Middle frontal gyrus (tissue), 1 donor: ENCODE measurements at regions not wholly inside any gene's neighbourhood (a gene's known extent, or its start where the extent isn't known, plus 50 kb on each side); places are given as distances from the start of the nearest gene placed in this dataset.
"Not testable (repeated sequence)": the region's sequence is repeated elsewhere in the genome, so short reads cannot be mapped to it uniquely, and the experiment has no call there.

ENCODE experiments used
- DNase-seq: peaks from one replicate; pipeline ENCODE4 v3.0.0-alpha.2; 2015; ENCODE audit warnings: low spot score; ENCODE audit errors: extremely low spot score

DNA sequence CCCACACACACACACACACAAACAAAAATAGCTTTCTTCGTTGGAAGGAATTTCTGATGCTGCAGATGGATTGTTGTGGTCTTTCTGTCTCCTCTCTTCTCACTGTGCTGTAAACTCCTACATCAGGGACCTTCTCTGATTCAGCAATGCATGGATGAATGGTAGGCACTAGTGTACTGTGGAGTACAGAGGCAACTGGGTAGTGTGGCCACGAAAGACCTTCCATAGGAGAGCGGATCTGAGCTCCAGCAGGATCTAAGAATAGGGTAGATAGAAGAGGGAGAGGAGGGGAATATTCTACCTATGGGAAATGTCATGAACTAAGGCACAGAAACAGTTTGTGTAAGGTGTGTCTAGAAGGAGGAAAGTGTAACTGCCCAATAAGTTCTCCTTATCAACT lies 266.8 kb downstream of the MYCN start:
- no peak for DNase-seq

DNA sequence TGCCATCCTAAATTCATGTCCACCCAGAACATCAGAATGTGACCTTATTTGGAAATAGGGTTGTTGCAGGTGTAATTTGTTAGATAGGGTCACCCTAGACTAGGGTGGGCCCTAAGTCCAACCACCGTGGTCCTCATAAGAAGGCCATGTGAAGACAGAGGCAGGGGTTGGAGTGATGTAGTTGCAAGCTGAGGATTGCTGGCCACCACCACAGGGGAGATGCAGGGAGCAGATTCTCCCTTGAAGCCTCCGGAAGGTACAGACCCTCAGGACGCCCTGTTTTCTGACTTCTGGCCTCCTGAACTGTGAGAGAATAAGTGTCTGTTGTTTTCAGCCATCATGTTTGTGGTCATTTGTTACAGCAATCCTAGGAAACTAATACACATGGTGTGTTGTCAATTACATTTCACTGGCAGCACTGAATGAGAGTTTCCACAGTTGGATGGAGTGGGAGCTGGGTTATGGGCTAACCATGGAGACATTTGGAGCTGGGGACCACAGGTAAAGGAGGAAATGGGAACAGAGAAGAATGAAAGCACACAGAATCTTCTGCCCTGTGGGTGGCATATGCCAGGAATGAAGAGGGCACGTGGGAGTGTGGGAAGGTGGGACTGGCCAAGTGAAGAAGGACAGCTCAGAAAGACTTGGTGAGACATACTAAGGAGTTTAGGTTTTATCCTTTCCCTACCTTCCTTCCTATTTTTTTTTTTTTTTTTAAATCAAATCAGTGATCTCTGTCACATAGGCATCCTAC lies 266.0 kb downstream of the MYCN start:
- DNase-seq, result no peak

DNA sequence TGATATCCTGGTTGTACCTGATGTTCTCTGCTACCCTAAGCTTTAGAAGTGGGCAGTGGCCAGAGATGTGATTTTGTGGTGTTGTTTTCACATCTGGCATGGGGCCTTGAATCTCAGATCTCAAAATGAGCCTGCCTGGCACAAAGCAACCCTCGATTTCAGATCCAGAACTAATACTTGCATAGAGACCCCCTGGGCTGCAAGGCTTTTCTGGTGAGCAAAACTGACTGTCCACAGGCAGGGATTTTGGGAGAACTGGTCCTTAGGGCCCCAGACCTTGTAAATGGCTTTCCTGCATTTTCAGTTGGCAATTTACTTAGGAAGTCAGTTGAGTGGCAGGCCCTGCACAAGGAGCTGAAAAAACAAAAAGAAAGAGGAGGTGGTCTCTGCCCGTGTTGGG lies 265.3 kb downstream of the MYCN start:
- DNase-seq, result no peak

DNA sequence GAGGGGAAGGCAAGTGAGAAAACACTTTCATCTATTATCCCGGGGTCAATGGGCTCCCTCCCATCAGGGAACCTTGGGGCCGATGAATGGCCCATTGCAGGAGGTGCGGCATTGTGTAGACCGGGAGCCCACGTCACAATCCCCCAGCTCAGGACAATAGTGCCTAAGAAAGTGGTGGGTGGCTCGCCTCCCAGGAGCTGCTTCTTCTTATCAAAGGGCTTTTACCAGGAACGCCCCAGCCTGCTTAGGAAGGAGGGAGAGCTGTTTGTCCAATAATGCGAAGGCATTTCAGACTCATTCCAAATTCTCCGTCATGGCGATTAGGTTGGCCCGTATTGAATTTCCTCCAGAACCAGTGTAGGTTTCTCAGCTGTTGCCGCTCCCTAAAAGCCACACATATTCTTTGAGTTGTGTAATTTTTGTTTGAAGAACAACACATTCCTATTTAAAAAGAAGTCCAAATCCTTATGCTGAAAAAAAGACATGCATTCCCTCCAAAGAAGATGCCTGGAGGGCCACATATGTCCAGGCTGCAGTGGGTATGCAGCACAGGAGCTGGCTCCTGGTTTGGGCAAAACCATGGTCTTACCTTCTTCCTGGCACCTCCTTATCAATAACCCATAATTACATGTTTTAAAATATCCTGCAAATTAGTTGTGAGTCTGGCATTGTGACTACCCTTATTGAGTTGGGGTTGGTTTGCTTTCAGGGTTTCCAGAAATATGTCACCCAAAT lies 264.7 kb downstream of the MYCN start:
- no peak for DNase-seq

DNA sequence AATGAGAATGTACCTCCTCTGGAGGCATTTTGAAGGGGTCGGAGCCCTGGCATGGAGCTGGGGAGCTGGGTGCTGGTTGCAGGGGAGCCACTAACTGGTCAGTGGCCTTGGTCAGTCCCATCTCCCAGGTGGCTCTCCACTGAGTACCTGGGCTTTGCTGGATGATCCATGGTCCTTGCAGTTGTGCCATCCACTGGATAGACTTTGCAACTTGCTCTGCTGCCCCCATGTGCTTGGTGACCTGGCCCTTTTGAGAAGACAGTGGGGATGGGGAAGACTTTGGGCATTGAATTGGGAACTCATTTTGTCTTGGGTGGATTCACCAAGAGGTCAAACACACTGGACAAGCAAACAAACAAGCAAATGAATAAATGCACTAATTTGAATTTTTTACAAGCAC lies 263.9 kb downstream of the MYCN start:
- no peak for DNase-seq

DNA sequence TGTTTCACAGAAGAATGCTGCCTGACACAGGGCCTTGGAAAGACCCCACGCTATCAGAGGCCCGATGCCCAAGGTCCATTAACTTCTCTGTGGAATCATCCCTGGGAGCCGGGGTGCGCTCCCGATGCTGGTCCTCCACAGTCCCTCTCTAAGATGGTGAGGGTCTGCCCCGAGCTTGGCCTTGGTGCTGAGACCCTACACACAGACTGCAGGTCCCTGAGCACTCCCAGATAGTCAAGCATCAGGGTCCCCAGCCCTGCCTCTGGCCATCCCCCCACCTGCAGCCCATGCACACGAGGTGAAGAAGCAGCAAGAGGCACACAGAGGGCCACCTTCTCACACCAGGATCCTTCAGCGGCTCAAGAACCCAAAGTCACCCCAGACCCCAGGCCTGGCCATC lies 263.3 kb downstream of the MYCN start:
- DNase-seq, result no peak

DNA sequence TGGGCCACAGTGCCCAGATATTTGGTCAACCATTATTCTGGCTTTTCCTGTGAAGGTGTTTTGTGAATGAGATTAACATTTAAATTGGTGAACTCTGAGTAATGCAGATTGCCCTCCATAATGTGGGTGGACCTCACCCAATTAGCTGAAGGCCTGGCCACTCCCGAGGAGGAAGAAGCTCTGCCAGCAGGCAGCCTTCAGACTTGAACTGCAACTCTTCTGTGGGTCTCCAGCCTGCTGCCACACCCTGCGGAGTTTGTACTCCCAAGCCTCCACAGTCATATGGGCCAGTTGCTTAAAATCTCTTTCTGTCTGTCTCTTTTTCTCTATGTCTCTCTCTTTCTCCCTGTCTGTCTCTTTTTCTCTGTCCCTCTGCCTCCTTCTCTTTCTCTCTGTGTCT lies 262.7 kb downstream of the MYCN start:
- DNase-seq, result no peak

DNA sequence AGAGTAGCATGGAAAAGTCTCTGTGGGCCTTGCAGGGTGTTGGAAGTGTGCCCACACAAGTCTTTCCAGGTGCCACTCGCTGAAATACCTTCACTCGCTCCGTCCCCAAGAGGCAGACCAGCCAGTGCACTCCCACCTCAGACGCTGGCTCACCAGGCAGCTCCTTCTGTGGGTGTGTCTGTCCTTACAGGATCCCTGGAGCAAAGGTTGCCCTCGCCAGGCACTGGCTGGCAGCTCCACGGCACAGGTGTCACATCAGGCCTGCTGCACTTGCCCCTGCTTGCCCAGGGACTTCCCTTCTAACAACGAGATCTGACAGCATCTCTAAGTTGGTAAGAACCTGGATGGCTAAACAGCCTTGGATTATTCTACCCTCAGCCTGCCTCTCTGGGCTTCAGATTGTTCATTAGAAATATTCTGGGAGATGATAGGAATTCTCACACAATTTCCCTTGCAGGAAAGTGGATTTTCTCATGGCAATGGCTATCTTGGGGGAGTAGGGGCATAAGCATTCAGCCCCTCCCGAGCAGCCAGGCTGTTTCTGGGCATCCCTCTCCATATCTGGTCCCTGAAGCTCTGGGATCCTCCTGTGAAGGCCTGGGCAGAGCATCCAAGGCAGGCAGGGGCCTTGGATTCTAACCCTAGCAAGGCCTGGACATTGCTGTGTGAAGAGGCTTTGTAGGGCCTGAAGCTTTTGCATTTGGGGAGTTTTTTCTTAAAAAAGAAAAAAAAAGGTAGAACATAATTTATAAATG lies 262.1 kb downstream of the MYCN start:
- no peak for DNase-seq

DNA sequence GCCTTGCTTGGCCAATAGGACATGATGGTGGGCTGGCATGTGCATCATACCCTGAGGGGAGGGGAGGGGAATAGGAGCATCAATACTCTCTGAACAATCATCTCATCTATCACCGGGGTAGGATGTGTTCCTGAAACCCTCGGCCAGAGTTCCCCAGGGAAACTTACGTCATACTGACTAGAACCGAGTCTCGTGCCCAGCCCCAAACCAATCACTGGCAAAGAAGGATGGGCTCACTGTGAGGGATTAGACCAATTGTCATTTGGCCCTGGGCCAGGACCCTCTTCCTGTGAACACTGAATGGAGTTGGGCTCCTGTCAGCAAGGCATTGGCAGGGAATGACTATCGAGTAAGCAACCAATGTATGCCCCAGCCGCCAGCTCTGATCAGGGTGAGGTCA lies 261.5 kb downstream of the MYCN start:
- no peak for DNase-seq

DNA sequence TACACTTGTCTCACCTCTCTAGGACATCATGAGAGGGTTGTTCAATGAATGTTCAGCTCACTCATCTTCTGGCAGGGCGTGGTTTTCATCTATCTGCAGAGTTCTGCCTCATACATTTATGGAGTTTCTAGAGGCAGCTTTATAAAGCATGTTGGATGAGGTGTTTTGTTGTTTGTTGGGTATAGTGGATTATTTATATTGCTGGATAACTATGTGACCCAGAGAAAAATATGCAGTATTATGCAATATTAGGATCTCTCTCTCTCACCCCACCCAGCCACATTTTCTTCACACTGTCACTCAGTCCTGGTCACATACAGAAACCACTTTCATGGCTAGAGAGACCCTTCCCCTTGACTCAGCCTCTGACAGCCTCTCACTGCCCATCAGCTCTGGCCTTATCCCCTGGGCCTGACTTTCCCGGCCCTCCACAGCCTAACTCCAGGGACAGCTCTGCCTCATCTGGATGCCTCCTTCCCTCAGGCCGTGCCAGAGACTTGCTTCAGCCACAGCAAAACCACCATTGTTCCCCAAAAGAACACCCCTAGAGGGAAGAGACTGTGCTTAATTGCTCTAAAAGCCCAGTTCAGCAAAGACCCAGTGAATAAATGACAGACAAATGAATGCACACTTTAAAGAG lies 260.3 kb downstream of the MYCN start:
- no peak for DNase-seq

DNA sequence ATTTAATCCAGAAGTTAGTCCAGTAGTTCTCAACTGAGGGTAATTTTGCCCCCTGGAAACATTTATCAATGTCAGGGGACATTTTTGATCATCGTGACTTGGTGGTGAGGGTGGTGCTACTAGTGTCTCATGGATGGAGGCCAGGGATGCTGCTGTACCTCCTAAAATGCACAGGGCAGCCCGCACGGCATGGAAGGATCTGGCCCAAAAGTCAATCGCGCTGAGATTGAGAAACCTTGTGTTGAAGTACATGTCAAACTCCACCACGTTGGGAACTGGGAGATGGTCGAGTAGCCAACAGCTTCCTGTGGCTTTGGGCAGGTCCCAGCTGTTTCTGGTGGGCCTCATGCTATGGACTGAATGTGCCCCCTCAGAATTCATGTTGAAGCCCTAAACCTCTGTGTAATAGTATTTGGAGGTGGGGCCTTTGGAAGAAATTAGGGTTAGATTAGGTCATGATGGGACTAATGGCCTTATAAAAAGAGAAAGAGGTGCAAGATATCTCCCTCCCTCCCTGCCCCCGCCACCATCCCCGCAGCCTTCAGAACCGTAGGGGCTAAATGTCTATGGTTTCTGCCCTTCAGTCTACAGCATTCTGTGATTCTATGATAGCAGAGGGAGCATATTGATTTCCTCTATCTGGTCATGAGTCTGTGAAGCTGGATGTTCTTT lies 259.7 kb downstream of the MYCN start:
- DNase-seq, result no peak

DNA sequence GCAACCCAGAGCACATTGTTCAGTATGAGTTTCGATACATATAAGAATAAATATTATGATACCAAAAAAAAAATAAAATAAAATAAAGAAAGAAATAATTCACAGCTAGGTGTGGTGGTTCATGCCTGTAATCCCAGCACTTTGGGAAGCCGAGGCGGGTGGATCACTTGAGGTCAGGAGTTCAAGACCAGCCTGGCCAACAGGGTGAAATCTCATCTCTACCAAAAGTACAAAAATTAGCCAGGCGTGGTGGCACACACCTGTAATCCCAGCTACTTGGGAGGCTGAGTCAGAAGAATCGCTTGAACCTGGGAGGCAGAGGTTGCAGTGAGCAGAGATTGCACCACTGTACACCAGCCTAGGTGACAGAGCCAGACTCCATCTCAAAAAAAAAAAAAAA lies 258.9 kb downstream of the MYCN start:
- DNase-seq, result not testable (repeated sequence)

DNA sequence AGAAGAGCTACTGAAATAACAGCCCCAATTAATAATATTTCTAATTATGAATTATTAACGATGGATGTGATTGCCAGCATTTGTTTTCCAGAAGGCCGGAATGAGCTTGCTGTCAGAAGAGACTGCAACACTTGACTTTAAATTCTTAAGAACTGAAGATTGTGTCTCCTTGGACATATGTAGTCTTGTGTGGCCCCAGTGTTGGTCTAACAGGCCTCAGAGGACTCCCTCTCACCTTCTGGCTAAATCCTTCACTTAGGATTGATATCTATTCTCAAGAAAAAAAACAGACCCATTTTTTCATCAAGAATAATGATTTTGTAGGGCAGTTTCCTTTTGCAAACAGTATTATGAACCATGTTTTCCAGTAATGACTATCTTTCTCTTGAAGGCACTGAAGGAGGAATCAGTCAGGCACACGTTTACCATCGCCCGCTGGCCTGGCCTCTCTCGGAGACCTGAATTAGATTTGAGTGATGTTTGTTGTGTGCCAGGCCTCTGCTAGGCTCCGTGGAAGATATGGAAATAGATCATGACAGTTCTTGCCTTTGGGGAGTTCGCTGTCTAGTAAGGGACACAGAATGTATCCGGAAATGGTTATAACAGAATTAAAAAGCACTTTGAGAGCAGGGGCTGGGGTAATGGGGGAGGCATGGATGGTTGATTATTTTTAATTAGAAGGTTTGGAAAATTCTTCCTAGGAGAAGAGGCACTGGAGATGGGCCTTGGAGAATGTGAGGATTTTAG lies 258.0 kb downstream of the MYCN start:
- no peak for DNase-seq

DNA sequence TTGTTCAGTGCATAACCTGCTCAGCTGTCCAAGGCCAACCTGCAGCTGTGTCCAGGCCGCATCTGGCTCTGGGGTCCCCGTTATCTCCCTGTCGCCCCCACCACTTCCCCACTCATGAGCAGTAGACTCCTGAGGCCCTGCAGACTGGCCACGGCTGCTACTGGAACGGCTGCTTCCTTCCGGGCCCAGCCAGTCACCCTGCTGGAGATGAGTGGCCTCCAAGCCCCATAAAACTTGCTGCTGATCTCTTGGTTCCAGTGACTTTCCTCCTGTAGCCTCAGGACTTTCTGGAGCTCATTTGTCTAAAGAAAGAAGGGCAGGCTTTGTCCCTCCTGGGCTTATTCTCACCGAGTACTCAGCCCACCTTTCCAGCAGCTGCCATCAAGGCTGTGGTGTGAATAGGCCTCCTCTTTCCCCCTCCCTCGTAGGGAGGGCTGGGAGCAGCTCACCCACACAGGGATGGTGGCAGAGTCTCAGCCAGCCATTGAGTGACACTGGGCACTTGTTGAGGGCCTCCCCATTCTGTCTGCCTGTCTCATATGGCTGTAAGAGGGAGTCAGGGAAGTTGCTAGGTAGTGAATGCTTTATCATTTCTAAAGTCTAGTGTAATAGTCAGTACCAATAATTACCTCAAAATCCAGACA lies 257.3 kb downstream of the MYCN start:
- no peak for DNase-seq

DNA sequence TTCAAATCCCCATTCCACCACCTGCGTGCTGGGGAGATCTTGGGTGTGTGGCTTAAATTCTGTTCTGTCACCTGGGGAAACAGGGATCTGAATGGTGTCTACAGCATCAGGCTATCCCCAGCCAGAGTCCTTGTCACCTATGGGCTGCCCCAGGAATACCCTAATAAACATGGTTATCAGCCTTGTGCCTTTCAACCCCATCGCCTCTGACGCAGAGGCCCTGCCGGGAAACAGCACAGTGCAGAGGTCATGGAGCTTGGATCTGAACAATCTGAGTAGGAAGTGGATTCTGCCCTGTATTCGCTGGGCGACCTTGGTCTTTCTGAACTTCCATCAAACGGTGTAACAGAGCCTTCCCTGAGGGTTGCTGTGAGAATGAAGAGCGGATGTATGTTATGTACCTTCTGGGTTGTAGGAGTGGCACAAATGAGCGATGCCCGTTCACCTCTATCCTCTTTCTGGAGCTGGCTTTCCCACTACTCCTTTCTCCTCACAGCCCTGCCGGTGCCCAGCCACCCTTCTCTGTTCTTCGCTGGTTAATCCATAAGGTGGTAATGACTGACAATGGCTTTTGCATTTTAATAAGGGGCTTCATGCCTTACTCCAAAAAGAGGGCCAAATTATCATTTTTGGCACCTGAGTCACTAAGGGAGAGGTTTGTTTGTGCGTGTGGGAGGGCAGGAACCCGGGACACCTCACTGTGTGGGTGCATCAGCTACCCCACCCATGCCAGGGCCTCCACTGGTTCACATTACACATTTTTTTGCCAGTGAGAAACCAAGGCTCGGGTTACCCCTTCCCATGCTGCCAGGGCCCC lies 256.5 kb downstream of the MYCN start:
- DNase-seq, result no peak

DNA sequence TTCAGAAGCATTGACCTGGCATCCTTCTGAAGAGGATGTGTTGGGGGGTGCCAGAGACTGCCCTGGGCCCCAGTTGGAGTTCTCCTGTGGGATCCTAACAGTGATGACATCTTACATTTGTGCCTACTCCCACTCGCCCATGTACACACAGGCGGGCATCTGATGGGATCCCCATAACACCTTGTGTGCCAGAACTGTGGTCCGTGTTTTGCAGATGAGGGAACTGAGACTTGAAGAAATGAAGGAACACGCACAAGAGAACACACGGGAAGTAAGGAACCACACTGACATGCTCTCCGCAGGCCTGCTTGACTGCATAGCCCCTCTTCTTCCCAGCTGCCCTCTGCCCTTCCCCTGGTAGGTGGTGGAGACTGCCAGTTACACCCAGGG lies 255.3 kb downstream of the MYCN start:
- DNase-seq, result no peak

DNA sequence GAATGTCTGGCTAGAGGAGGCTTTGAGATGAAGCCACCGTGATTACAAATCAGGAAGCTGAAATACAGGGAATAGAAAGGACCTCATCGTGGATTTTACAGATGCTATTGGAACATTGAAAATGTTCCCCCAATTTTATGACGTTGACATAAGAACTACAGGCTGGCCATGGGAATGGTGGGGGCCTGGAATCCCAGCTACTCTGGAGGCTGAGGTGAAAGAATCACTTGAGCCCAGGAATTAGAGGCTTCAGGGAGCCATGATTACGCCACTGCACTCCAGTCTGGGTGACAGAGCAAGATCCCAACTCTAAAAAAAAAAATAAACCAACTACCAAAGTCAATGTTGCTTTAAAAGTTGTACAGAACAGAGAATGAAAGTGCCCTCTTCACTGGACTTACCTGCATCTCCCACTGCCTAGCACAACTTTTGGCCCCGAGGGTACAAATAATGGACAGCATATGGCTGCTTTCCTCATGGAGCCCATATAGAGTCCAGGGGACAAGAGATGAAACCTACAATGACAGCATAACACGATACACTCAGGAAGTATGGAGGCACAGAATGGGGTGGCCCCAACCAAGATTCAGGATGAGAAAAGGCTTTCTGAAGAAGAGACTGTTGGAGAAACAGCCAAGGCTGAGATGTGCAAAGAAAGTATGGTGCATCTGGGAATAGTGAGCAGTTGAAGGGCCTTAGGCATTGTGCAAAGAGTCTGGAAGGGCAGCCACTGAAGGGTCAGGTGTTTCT lies 254.8 kb downstream of the MYCN start:
- no peak for DNase-seq

DNA sequence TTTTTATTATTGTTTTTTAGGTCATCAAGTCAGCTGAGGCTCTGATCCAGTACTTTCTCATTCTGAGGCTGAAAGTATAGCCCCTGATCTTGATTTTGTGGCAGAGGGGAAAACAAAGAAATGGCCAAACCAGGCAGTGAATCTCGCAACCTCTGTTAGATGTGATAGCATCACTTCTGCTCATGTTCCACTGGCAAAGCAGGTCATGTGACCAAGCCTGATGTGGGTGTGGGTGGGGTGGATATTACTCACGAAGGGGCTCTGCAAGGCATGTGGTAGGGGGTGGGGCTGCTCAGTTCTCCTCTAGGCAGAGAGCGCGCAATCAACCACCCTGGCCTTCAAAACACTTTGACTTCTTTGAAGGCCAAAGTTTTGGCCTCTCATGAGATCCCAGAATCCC lies 254.2 kb downstream of the MYCN start:
- no peak for DNase-seq

DNA sequence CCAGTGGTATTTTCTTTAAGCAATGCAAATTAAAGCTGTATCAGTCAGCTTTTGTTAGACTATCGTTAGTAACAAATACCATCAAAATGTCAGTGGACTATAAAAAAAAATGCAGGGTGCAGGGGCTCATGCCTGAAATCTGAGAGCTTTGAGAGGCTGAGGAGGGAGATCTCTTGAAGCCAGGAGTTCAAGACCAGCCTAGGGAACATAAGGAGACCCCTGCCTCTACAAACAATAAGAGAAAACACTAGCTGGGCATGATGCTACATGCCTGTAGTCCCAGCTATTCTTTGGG lies 253.7 kb downstream of the MYCN start:
- no peak for DNase-seq
